HG02678 (cell line): ENCODE measurements at regions not wholly inside any gene's neighbourhood (a gene's known extent, or its start where the extent isn't known, plus 50 kb on each side); places are given as distances from the start of the nearest gene placed in this dataset.

Source experiments
- ATAC-seq: cut with Tn5 transposase; IDR thresholded peaks from one replicate; pipeline ENCODE4 v1.9.1; 2021; ENCODE audit warnings: mild to moderate bottlenecking, moderate library complexity; ENCODE audit not compliant: unreplicated experiment

GRCh38 chr3:6771171-6771570 lies 89.7 kb upstream of the GRM7 start:
- ATAC-seq: no peak

- no peak for ATAC-seq
Measured at GRCh38 chr3:6779140-6779539, 81.8 kb upstream of the GRM7 start.

GRCh38 chr3:6781092-6781491 lies 79.8 kb upstream of the GRM7 start:
- ATAC-seq: no peak

- ATAC-seq: no peak
Measured at GRCh38 chr3:6785726-6786125, 75.2 kb upstream of the GRM7 start.

GRCh38 chr3:6791161-6791560 lies 69.8 kb upstream of the GRM7 start:
- ATAC-seq: no peak

- peak; percentile 88 for ATAC-seq
Measured at GRCh38 chr3:6799264-6799915, 61.5 kb upstream of the GRM7 start.

GRCh38 chr3:6803619-6804018 lies 57.3 kb upstream of the GRM7 start:
- no peak for ATAC-seq

- no peak for ATAC-seq
Measured at GRCh38 chr3:6805236-6805635, 55.7 kb upstream of the GRM7 start.

- ATAC-seq: no peak
Measured at GRCh38 chr3:6806991-6807390, 53.9 kb upstream of the GRM7 start.

GRCh38 chr3:6807967-6808588 lies 52.8 kb upstream of the GRM7 start:
- no peak for ATAC-seq

- ATAC-seq: no peak
Measured at GRCh38 chr3:6809349-6809748, 51.6 kb upstream of the GRM7 start.
